ENCODE measurements at regions not wholly inside any gene's neighbourhood (a gene's known extent, or its start where the extent isn't known, plus 50 kb on each side); places are given as distances from the start of the nearest gene placed in this dataset.

DNA sequence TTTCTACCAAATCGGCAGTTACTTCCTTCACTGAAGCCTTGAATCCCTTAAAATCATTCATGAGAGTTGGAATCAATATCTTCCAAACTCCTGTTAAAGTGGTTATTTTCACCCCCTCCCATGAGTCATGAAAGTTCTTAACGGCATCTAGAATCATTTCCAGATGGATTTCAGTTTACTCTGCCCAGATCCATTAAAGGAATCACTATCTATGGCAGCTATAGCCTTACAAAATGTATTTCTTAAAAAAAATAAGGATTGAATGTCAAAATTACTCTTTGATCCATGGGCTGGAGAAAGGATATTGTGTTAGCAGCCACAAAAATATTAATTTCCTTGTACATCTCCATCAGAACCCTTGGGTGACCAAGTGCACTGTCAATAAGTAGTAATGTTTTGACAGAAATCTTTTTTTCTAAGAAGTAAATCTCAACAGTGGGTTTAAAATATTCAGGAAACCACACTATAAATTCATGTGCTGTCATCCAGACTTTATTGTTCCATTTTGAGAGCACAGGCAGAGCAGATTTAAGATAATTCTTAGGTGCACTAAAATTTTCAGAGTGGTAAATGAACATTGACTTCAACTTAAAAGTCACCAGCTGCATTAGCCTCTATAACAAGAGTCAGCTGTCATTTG is 767.7 kb downstream of the DTWD2 start:
- Mint-ChIP-seq H3K36me3 (ENCODE audit: insufficient read depth) (no peaks in the 10 kb centered on the region), H3K4me1 (ENCODE audit: low read depth in 2 of 2) (no peaks in the 10 kb centered on the region), H3K9me3 (peaks cover 0 to 4% of the 10 kb centered on the region in 2 donors), H3K4me3 (no peak overlapping the region), H3K27ac (no peak overlapping the region), H3K27me3 (no peaks in the 10 kb centered on the region)
- DNase-seq (no peak), ATAC-seq (replicated peaks) (no peak)

DNA sequence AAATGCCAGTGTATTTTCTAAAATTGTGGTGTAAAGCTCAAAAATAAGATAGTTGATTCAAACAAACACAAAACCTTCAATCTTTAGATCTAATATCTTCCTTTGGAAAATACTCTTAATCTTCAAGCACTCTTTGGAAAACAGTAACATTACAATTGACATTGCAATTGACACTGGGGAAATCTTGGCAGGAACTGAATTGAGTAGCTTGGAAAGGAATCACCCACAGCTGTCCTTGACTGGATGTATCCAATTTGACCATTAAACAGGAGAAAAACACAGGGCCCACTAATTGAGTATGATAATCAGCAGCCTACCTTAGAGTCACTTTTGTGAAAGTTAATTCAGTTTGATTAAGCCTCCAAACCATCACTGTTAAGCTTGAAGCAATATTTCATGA is 776.7 kb downstream of the DTWD2 start:
- Mint-ChIP-seq H3K27me3 (no peaks in the 10 kb centered on the region), H3K27ac (no peak overlapping the region), H3K4me1 (ENCODE audit: low read depth in 2 of 2) (no peaks in the 10 kb centered on the region), H3K9me3 (peaks cover 8 to 10% of the 10 kb centered on the region in 2 donors), H3K36me3 (ENCODE audit: insufficient read depth) (no peaks in the 10 kb centered on the region), H3K4me3 (no peak overlapping the region)
- ATAC-seq (replicated peaks), result no peak
- DNase-seq, result no peak

DNA sequence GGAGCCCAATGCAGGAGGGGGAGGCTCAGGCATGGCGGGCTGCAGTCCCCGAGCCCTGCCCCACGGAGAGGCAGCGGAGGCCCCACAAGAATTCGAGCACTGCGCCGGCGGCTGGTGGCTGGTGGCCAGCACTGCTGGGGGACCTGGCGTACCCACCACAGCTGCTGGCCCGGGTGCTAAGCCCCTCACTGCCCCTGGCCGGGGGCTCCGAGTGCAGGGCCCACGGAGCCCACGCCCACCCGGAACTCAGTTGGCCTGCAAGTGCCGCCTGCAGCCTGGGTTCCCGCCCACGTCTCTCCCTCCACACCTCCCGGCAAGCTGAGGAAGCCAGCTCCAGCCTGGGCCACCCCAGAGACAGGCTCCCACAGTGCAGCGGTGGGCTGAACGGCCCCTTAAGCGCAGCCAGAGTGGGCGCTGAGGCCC is 780.3 kb downstream of the DTWD2 start:
- peaks cover 3 to 7% of the 10 kb centered on the region in 2 donors for H3K9me3 Mint-ChIP-seq
- no peak for DNase-seq
- no peak overlapping the region for H3K4me3 Mint-ChIP-seq
- no peaks in the 10 kb centered on the region for H3K27me3 Mint-ChIP-seq
- H3K4me1 Mint-ChIP-seq (ENCODE audit: low read depth in 2 of 2), result no peaks in the 10 kb centered on the region
- no peak for ATAC-seq (replicated peaks)
- no peaks in the 10 kb centered on the region for H3K36me3 Mint-ChIP-seq (ENCODE audit: insufficient read depth)
- no peak overlapping the region for H3K27ac Mint-ChIP-seq

- peaks cover 13 to 14% of the 10 kb centered on the region in 2 donors for H3K9me3 Mint-ChIP-seq
- DNase-seq, result no peak
- H3K4me1 Mint-ChIP-seq (ENCODE audit: low read depth in 2 of 2), result no peaks in the 10 kb centered on the region
- no peaks in the 10 kb centered on the region for H3K36me3 Mint-ChIP-seq (ENCODE audit: insufficient read depth)
- H3K27ac Mint-ChIP-seq, result no peak overlapping the region
- ATAC-seq (replicated peaks), result no peak
- no peak overlapping the region for H3K4me3 Mint-ChIP-seq
- no peaks in the 10 kb centered on the region for H3K27me3 Mint-ChIP-seq
Measured at GRCh38 chr5:118199801-118200200, 788.5 kb downstream of the DTWD2 start.

GRCh38 chr5:118196229-118196628 is 792.1 kb downstream of the DTWD2 start:
- DNase-seq, result no peak
- Mint-ChIP-seq H3K27me3 (no peaks in the 10 kb centered on the region), H3K4me1 (ENCODE audit: low read depth in 2 of 2) (no peaks in the 10 kb centered on the region), H3K27ac (no peak overlapping the region), H3K36me3 (ENCODE audit: insufficient read depth) (no peaks in the 10 kb centered on the region), H3K4me3 (no peak overlapping the region), H3K9me3 (peaks cover 6 to 11% of the 10 kb centered on the region in 2 donors)
- ATAC-seq (replicated peaks), result no peak

- H3K4me1 Mint-ChIP-seq (ENCODE audit: low read depth in 2 of 2), result no peaks in the 10 kb centered on the region
- DNase-seq (no peak), ATAC-seq (replicated peaks) (no peak)
- H3K27me3 Mint-ChIP-seq, result no peaks in the 10 kb centered on the region
- no peak overlapping the region for H3K4me3 Mint-ChIP-seq
- no peaks in the 10 kb centered on the region for H3K36me3 Mint-ChIP-seq (ENCODE audit: insufficient read depth)
- H3K9me3 Mint-ChIP-seq, result peaks cover 6 to 11% of the 10 kb centered on the region in 2 donors
- H3K27ac Mint-ChIP-seq, result no peak overlapping the region
Measured at GRCh38 chr5:118195211-118195610, 793.1 kb downstream of the DTWD2 start.

- no peak overlapping the region for H3K4me3 Mint-ChIP-seq
- no peak overlapping the region for H3K27ac Mint-ChIP-seq
- H3K4me1 Mint-ChIP-seq (ENCODE audit: low read depth in 2 of 2), result no peaks in the 10 kb centered on the region
- DNase-seq (no peak), ATAC-seq (replicated peaks) (no peak)
- no peaks in the 10 kb centered on the region for H3K36me3 Mint-ChIP-seq (ENCODE audit: insufficient read depth)
- H3K9me3 Mint-ChIP-seq, result peaks cover 6 to 14% of the 10 kb centered on the region in 2 donors
- H3K27me3 Mint-ChIP-seq, result no peaks in the 10 kb centered on the region
Measured at GRCh38 chr5:118193194-118193905, 795.0 kb downstream of the DTWD2 start.

DNA sequence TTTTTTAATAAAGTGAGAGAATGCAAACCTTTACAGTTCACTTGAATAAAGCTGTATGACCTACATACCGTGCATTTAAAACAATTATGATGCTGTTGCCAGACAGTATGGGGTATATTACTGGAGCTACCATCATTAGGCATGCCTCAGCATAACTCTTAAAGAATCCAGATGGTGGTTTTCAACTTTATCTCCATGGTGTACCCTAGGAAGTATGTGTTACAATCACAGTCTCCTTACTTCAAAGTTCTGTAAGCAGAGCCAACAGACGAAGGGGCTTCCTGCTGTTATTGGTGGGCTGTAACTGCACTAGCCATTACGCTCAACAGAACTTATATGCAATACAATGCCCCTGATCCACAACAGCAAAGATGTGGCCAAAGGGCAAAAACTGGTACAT is 803.3 kb downstream of the DTWD2 start:
- no peak for DNase-seq
- H3K27me3 Mint-ChIP-seq, result no peaks in the 10 kb centered on the region
- peaks cover 4 to 9% of the 10 kb centered on the region in 2 donors for H3K9me3 Mint-ChIP-seq
- ATAC-seq (replicated peaks), result no peak
- no peaks in the 10 kb centered on the region for H3K4me1 Mint-ChIP-seq (ENCODE audit: low read depth in 2 of 2)
- H3K36me3 Mint-ChIP-seq (ENCODE audit: insufficient read depth), result no peaks in the 10 kb centered on the region
- no peak overlapping the region for H3K27ac Mint-ChIP-seq
- H3K4me3 Mint-ChIP-seq, result no peak overlapping the region

- Mint-ChIP-seq H3K9me3 (peaks cover 6 to 9% of the 10 kb centered on the region in 2 donors), H3K27me3 (no peaks in the 10 kb centered on the region), H3K4me1 (ENCODE audit: low read depth in 2 of 2) (no peaks in the 10 kb centered on the region), H3K36me3 (ENCODE audit: insufficient read depth) (no peaks in the 10 kb centered on the region), H3K27ac (no peak overlapping the region), H3K4me3 (no peak overlapping the region)
- DNase-seq, result no peak
- no peak for ATAC-seq (replicated peaks)
Measured at GRCh38 chr5:118176146-118176545, 812.2 kb downstream of the DTWD2 start.

DNA sequence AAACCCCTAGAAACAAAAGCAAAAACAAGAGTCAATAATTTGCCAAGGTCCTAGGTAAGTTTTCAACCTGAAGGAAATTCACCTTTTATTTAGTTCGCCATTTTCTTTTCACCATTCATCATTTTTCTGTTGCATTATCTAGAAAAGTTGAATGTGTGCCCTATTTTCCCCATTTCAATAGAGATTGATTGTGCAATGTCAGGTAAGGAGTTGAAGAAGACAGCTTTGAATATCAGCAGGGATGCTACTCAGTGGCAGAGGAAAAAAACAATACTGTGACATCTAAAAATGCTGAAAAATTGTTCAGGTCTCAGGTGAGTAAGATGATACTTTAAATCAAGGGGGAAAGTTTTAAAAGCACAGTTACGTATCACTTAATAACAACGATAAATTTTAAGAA is 813.7 kb downstream of the DTWD2 start:
- no peak overlapping the region for H3K4me3 Mint-ChIP-seq
- peaks cover 6 to 9% of the 10 kb centered on the region in 2 donors for H3K9me3 Mint-ChIP-seq
- H3K4me1 Mint-ChIP-seq (ENCODE audit: low read depth in 2 of 2), result no peaks in the 10 kb centered on the region
- no peak overlapping the region for H3K27ac Mint-ChIP-seq
- DNase-seq (no peak), ATAC-seq (replicated peaks) (no peak)
- H3K36me3 Mint-ChIP-seq (ENCODE audit: insufficient read depth), result no peaks in the 10 kb centered on the region
- no peaks in the 10 kb centered on the region for H3K27me3 Mint-ChIP-seq

GRCh38 chr5:118173340-118173739 is 815.0 kb downstream of the DTWD2 start:
- no peak overlapping the region for H3K4me3 Mint-ChIP-seq
- DNase-seq (no peak), ATAC-seq (replicated peaks) (no peak)
- no peak overlapping the region for H3K27ac Mint-ChIP-seq
- H3K27me3 Mint-ChIP-seq, result no peaks in the 10 kb centered on the region
- peaks cover 3 to 9% of the 10 kb centered on the region in 2 donors for H3K9me3 Mint-ChIP-seq
- H3K36me3 Mint-ChIP-seq (ENCODE audit: insufficient read depth), result no peaks in the 10 kb centered on the region
- no peaks in the 10 kb centered on the region for H3K4me1 Mint-ChIP-seq (ENCODE audit: low read depth in 2 of 2)

DNA sequence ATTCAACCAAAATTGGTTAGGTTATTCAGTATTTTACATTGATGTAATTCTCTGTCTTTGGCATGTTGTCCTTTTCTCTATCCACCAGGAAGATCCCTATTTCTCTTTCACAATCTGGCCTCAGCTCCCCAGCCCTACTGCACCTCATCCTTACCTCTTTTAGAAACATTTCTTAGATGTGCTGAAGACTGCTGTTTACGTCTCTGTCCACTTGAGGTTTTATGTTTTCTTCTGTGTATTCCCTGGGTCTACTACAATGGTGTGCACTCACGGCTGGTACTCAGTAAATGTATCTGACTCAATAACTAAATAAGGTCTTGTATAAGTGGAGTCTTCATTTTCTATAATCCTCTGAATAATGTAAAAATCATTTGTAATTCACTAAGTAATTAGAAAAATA is 822.7 kb downstream of the DTWD2 start:
- Mint-ChIP-seq H3K36me3 (ENCODE audit: insufficient read depth) (no peaks in the 10 kb centered on the region), H3K27me3 (no peaks in the 10 kb centered on the region), H3K27ac (no peak overlapping the region), H3K4me3 (no peak overlapping the region), H3K9me3 (peaks cover 6 to 8% of the 10 kb centered on the region in 2 donors), H3K4me1 (ENCODE audit: low read depth in 2 of 2) (no peaks in the 10 kb centered on the region)
- no peak for DNase-seq
- ATAC-seq (replicated peaks), result no peak

DNA sequence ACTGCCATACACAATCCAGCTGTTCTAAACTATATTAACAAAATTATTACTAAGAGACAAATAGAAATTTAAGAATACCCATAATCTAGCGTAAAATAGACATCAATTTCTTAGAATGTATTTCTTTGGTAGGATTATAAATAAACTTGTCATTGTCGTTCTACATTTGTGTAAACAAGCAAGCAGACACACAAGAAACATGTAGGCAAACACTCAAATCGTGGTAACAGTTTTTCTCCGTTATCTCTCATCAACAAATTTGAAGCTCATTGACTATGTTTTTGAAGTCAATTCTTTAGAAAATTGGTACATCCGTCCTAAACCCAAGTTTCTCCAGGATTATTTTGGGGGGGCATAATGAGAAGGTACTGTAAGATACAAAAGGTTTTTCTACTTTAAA is 832.2 kb downstream of the DTWD2 start:
- Mint-ChIP-seq H3K9me3 (peaks cover 15 to 20% of the 10 kb centered on the region in 2 donors), H3K36me3 (ENCODE audit: insufficient read depth) (no peaks in the 10 kb centered on the region), H3K27me3 (no peaks in the 10 kb centered on the region), H3K4me1 (ENCODE audit: low read depth in 2 of 2) (no peaks in the 10 kb centered on the region), H3K27ac (no peak overlapping the region), H3K4me3 (no peak overlapping the region)
- DNase-seq (no peak), ATAC-seq (replicated peaks) (no peak)

DNA sequence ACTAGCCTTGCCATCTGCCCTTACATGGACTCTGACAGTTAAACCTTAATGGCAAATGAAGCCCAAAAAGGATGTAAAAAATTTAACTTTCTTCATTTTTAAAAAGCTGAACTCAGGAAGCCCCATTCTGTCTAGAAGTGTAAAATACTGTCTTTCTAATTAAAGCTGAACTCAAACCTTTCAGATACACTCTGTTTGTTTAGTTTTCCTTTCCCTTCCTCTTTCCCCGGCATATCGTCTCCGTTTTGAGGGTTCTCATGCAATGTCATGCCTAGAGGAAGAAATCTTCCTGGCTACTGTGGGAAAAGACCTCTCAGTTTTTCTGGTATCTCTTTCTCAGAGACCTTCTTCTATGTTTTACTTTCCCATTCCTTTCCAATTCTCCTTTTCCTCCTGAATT is 841.5 kb downstream of the DTWD2 start:
- H3K27me3 Mint-ChIP-seq, result no peaks in the 10 kb centered on the region
- no peak for ATAC-seq (replicated peaks)
- no peaks in the 10 kb centered on the region for H3K36me3 Mint-ChIP-seq (ENCODE audit: insufficient read depth)
- no peak overlapping the region for H3K27ac Mint-ChIP-seq
- no peak for DNase-seq
- H3K4me1 Mint-ChIP-seq (ENCODE audit: low read depth in 2 of 2), result no peaks in the 10 kb centered on the region
- peaks cover 0 to 9% of the 10 kb centered on the region in 2 donors for H3K9me3 Mint-ChIP-seq
- no peak overlapping the region for H3K4me3 Mint-ChIP-seq
